Endothelial cell of umbilical vein (primary cell): ENCODE measurements at regions not wholly inside any gene's neighbourhood (a gene's known extent, or its start where the extent isn't known, plus 50 kb on each side); places are given as distances from the start of the nearest gene placed in this dataset.

Source experiments
- BruUV-seq: library from RNA; stranded (reverse); fragments of 400-500 nt; replicated peaks from 2 replicates; lab custom pipeline; 2021; lab: Mats Ljungman, UMichigan
- CTCF ChIA-PET: fragments of 300-600, 350-600 bp; sonication (Branson Sonifier 250); formaldehyde crosslinking; loops from one replicate; lab custom pipeline; 2021; ENCODE audit warnings: antibody characterized with exemption, inconsistent platforms; lab: Charles Lee
- POLR2A ChIA-PET: fragments of 300-600, 350-600 bp; sonication (Branson Sonifier 250); formaldehyde crosslinking; loops from one replicate; lab custom pipeline; 2021; ENCODE audit warnings: antibody characterized with exemption, inconsistent platforms; lab: Charles Lee
- DNase-seq: peaks from one replicate; pipeline ENCODE4 v3.0.0-alpha.2; 2011; ENCODE audit warnings: low read depth, low spot score
- FAIRE-seq: peaks from 2 replicates; lab custom pipeline; 2011; peaks lifted over from hg19 to GRCh38; lab: Jason Lieb, UNC
- H2AFZ ChIP-seq: 2 replicates; pipeline ENCODE4 v1.6.0; 2012; ENCODE audit warnings: low read depth, low read length, control low read depth, inconsistent platforms
- H3K27ac ChIP-seq: 2 replicates; pipeline ENCODE4 v1.5.1; 2011; ENCODE audit warnings: low read depth, mild to moderate bottlenecking, control low read depth, low read length, moderate library complexity; ENCODE audit not compliant: insufficient read depth
- H3K27me3 ChIP-seq, 2 experiments: 2 replicates each; pipeline versions ENCODE4 v1.6.0 to v1.6.1; 2011; ENCODE audit warnings: low read length in 2 of 2, mixed read lengths in 1 of 2; ENCODE audit not compliant: control insufficient read depth in 2 of 2, insufficient read depth in 2 of 2
- H3K36me3 ChIP-seq, 2 experiments: 2 replicates in 1 of 2; 3 replicates in 1 of 2; pipeline ENCODE4 v1.5.1; 2011; ENCODE audit warnings: low read length in 2 of 2, mild to moderate bottlenecking in 1 of 2, moderate library complexity in 1 of 2; ENCODE audit not compliant: control insufficient read depth in 2 of 2, insufficient read depth in 2 of 2; ENCODE audit errors: extremely low read depth in 1 of 2
- H3K4me1 ChIP-seq: 3 replicates; pipeline ENCODE4 v1.5.1; 2011; ENCODE audit warnings: mild to moderate bottlenecking, low read length; ENCODE audit not compliant: control insufficient read depth, insufficient read depth; ENCODE audit errors: extremely low read depth
- H3K4me2 ChIP-seq: 2 replicates; pipeline ENCODE4 v1.6.1; 2011; ENCODE audit warnings: low read length, control low read depth, mixed read lengths; ENCODE audit not compliant: insufficient read depth
- H3K4me3 ChIP-seq, 3 experiments: fragments of 200-600 bp in 1 of 3; sonication (generic), shearing (Covaris generic) in 1 of 3; replicated peaks in 1 of 3; 2 replicates each; pipeline ENCODE4 v1.5.1; 2011 to 2016; ENCODE audit warnings: control low read depth in 3 of 3, low read length in 3 of 3, mild to moderate bottlenecking in 2 of 3, inconsistent platforms in 1 of 3, low read depth in 1 of 3, moderate library complexity in 1 of 3; ENCODE audit not compliant: insufficient read depth in 1 of 3
- H3K79me2 ChIP-seq: 2 replicates; pipeline ENCODE4 v1.6.0; 2012; ENCODE audit warnings: low read length, inconsistent platforms; ENCODE audit not compliant: control insufficient read depth, insufficient read depth
- H3K9ac ChIP-seq: replicated peaks from 2 replicates; pipeline ENCODE3; 2011; ENCODE audit warnings: low read length, control low read depth; ENCODE audit not compliant: insufficient read depth; ENCODE audit errors: extremely low read depth
- H3K9me1 ChIP-seq: replicated peaks from 3 replicates; pipeline ENCODE4 v1.6.0; 2011; ENCODE audit warnings: mild to moderate bottlenecking, low read length; ENCODE audit not compliant: control insufficient read depth, insufficient read depth; ENCODE audit errors: extremely low read depth
- H3K9me3 ChIP-seq: replicated peaks from 2 replicates; pipeline ENCODE4 v1.5.1; 2012; ENCODE audit warnings: low read length, inconsistent platforms; ENCODE audit not compliant: control insufficient read depth, insufficient read depth
- H4K20me1 ChIP-seq: replicated peaks from 2 replicates; pipeline ENCODE3; 2011; ENCODE audit warnings: mild to moderate bottlenecking, low read length; ENCODE audit not compliant: control insufficient read depth, insufficient read depth; ENCODE audit errors: extremely low read depth
- EZH2 ChIP-seq: IDR thresholded peaks from 2 replicates; pipeline ENCODE4 v1.6.1; 2012; ENCODE audit warnings: borderline replicate concordance, low read depth, mild to moderate bottlenecking, moderate library complexity, low read length, inconsistent platforms; ENCODE audit not compliant: severe bottlenecking
- FOS ChIP-seq: IDR thresholded peaks from 2 replicates; pipeline ENCODE4 v1.6.1; 2011; ENCODE audit warnings: mild to moderate bottlenecking, low read length, moderate library complexity, borderline replicate concordance; ENCODE audit not compliant: insufficient read depth
- GATA2 ChIP-seq: IDR thresholded peaks from 2 replicates; pipeline ENCODE4 v1.7.0; 2011; ENCODE audit warnings: low read depth, mild to moderate bottlenecking, moderate library complexity, mixed read lengths, low read length; ENCODE audit not compliant: insufficient read length, insufficient read depth
- MYC ChIP-seq: IDR thresholded peaks from one replicate; pipeline ENCODE4 v1.6.1; 2011; ENCODE audit warnings: mild to moderate bottlenecking, low read depth, low read length
- POLR2AphosphoS5 ChIP-seq: IDR thresholded peaks from 2 replicates; pipeline ENCODE4 v1.6.1; 2012; ENCODE audit warnings: low read depth, mild to moderate bottlenecking, control low read depth, low read length, moderate library complexity; ENCODE audit not compliant: insufficient read depth
- dilution Hi-C: fragments of 300-500 bp; cut with MboI; formaldehyde crosslinking; loops from one replicate; pipeline ENCODE4 v1.15.0; 2019; ENCODE audit warnings: low sequenced_read_pairs; ENCODE audit not compliant: extremely low pct_ligation_motif_present
- intact Hi-C: fragments of 100-400 bp; cut with micrococcal nuclease; formaldehyde crosslinking; loops from one replicate; pipeline ENCODE4 v1.10.0; 2022
- TF ChIP-seq, protein P1 (sequence below): IDR thresholded peaks from 2 replicates; pipeline ENCODE4 v1.6.1; 2011; ENCODE audit not compliant: insufficient read depth, insufficient read length
- TF ChIP-seq, protein P2 (sequence below), 2 donors: IDR thresholded peaks; 1 replicate in 1 of 2; 2 replicates in 1 of 2; pipeline ENCODE4 v1.5.1; 2011; ENCODE audit warnings: low read length in 2 of 2, mild to moderate bottlenecking in 2 of 2, moderate library complexity in 2 of 2, control low read depth in 1 of 2, inconsistent platforms in 1 of 2, low read depth in 1 of 2; ENCODE audit not compliant: insufficient read depth in 1 of 2; ENCODE audit errors: extremely low read depth in 1 of 2

DNA sequence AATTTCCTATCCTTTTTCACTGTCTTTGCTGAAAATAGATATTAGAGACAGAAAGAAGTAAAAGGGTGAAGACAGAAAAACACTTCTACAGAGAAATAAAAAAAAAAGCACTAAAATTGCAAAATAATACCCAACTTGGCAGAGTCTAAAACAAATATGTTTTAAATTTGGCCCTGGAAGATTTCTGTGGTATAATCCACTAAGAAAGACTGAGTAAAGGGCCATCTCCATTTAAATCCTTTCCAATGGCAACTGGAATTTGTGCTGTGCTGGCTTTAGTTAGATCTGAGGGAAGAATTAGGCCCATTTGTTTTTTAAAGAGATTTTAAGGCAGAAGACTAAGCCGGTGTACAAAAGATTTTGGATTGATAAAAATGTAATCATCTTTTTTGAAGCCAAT is 321.2 kb downstream of the GJA1 start:
- BruUV-seq, result no TSS peak
- FAIRE-seq, result no peak
- intact Hi-C loops, result loop anchor here (5.0 kb wide), 1 partner anchor 61 kb away; no protein-coding TSS in a partner anchor
- Histone ChIP-seq H3K4me1 (no peaks in the 10 kb centered on the region), H3K36me3 (no peaks in the 10 kb centered on the region), H3K9ac (no peak overlapping the region), H3K4me2 (no peak overlapping the region), H3K9me1 (no peaks in the 10 kb centered on the region), H2AFZ (no peak overlapping the region), H4K20me1 (no peaks in the 10 kb centered on the region), H3K9me3 (no peaks in the 10 kb centered on the region), H3K79me2 (no peaks in the 10 kb centered on the region), H3K4me3 (no peak overlapping the region), H3K27ac (no peak overlapping the region), H3K27me3 (no peaks in the 10 kb centered on the region)
- dilution Hi-C loops, result no loop called here
- ChIA-PET CTCF (no interaction called here), POLR2A (no interaction called here)
- no peak for TF ChIP-seq FOS
- TF ChIP-seq, protein P1, sequence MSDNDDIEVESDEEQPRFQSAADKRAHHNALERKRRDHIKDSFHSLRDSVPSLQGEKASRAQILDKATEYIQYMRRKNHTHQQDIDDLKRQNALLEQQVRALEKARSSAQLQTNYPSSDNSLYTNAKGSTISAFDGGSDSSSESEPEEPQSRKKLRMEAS, result no peak
- TF ChIP-seq POLR2AphosphoS5, result no peak
- TF ChIP-seq, protein P2, sequence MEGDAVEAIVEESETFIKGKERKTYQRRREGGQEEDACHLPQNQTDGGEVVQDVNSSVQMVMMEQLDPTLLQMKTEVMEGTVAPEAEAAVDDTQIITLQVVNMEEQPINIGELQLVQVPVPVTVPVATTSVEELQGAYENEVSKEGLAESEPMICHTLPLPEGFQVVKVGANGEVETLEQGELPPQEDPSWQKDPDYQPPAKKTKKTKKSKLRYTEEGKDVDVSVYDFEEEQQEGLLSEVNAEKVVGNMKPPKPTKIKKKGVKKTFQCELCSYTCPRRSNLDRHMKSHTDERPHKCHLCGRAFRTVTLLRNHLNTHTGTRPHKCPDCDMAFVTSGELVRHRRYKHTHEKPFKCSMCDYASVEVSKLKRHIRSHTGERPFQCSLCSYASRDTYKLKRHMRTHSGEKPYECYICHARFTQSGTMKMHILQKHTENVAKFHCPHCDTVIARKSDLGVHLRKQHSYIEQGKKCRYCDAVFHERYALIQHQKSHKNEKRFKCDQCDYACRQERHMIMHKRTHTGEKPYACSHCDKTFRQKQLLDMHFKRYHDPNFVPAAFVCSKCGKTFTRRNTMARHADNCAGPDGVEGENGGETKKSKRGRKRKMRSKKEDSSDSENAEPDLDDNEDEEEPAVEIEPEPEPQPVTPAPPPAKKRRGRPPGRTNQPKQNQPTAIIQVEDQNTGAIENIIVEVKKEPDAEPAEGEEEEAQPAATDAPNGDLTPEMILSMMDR (IDR thresholded peaks at IDR 0.05; ENCODE audit: extremely low read depth in 1 of 2, insufficient read depth in 1 of 2, low read depth in 1 of 2, low read length in 2 of 2), result no peak
- no peak for TF ChIP-seq GATA2
- TF ChIP-seq EZH2, result no peak
- no peak for TF ChIP-seq MYC
- DNase-seq, result no peak
